CMK (cell line): ENCODE measurements at regions not wholly inside any gene's neighbourhood (a gene's known extent, or its start where the extent isn't known, plus 50 kb on each side); places are given as distances from the start of the nearest gene placed in this dataset.
"Not testable (repeated sequence)": the region's sequence is repeated elsewhere in the genome, so short reads cannot be mapped to it uniquely, and the experiment has no call there.

Experiments used
- DNase-seq: peaks from one replicate; pipeline ENCODE4 v3.0.0-alpha.2; 2010; ENCODE audit warnings: low read depth

DNA sequence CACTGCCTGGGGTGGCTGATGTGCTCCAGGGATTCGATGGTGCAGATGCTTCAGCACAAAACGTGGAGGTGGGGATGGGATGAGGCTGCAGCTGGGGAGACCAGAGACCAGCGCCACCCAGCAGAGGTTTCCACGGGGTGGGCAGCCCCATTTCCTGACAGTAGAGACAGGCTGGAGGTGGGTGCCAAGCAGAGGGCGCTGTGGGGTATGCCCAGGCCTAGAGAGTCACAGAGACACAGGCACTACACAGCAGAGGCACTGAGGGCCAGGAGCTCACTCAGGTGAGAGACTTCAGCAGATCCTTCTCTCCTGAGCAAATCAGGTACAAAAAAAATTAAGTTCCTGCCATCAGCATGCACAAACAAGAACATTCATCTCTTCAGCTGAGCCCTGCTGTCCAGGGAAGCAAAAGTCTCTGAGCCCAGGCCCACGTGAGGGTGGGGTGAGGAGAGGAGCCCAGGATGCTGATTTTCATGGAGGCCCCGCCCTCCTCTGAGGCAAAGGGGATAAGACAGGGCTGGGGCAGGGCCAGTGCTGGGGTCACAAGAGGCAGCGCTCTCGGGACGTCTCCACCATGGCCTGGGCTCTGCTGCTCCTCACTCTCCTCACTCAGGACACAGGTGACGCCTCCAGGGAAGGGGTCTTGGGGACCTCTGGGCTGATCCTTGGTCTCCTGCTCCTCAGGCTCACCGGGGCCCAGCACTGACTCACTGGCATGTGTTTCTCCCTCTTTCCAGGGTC is 53.1 kb downstream of the GGTLC2 start:
- no peak for DNase-seq

DNA sequence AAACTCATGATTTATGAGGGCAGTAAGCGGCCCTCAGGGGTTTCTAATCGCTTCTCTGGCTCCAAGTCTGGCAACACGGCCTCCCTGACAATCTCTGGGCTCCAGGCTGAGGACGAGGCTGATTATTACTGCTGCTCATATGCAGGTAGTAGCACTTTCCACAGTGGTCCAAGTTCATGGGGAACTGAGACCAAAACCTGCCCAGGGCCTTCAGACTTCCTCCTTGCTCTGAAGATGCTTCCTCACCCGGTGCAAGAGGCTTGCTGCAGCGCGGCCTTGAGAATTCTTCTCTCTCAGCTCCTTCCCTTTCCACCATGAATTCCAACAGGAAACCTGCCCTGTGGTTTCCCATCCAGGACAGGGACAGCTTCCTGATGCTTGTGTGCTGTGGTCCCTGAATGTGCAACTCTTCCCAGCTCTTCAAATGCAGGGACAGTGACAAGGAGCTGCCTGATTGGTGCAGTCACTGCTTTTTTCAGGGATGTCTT is 53.9 kb downstream of the GGTLC2 start:
- no peak for DNase-seq

DNA sequence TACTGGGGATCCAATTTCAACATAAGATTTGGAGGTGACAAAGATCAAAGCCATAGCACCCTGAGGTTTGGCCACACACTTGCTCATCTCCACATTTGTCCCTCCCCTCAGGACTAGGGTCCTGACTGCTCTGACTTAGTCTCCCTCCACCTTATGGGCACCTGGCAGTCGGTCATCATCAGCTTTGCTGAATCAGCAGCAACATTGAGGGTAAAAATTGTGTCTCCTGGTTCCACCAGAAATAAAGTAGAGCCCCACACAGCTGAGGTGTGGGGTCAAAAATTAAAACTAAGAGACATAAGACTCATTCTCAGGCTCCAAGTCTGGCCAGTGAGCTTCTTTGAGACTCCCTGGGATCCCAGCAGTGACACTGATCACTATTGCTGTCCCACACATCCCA is 56.2 kb downstream of the GGTLC2 start:
- no peak for DNase-seq

DNA sequence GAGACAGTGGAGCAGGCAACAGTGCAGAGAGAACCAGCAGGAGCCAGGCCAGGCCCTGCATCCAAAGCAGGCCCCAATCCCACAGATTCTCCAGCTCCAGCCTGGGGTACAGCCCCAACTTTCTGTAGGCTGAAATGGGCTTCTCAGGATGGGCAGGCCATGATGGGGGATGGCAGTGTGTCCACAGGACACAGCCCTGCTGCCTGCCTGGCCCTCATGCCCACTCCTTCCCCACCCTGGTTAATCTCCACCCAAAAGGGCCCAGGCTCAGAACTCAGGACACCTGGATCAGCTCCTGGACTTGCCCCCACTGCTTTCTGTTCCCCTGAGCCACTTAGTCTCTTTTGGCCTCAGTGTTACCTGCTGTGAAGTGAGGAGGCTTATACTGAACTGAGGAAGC is 57.1 kb downstream of the GGTLC2 start:
- DNase-seq = not testable (repeated sequence)

DNA sequence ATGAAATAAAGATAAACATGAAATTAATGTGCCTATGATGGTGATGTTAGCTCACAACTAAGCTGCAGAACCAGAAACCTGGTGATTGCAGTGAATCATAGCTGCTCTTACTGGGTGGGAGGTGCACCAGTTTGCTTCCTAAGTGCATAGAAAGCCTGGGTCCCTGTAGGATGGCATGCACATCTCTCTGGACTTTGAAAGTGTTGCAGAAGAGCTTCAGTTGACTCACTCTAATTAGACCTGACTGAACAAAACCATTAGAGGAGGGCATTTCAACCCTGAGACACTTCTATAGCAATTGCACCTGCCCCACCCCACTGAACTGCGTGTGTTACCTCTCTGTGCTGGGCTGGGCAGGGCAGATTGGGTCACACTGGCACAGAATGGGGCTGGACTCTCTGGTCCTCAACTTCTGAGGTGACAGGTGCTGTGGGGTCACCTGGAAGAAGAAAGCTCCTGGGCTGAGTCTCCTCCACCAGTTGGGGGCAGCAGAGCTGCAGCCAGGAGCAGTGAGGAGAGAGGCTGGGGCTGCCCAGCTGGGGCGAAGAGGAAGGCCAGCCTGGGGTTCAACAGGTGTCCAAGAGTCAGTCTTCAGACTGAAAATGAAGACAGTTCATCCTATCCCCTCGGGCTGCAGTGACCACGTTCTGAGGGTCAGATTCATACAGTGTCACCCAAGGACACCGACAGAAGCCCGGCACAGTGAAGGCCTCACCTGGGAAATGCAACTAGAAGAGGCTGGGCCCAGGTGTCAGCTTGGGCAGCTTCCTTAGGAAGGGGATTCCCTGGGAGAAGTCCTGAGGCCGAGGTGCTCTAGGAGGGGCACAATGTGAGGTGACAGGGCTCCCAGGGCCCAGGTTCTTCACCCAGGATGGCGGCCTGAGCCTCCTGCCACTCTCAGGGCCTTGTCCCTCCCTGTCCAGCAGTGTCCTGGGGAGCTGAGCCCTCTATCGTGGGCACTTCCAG is 58.1 kb downstream of the GGTLC2 start:
- no peak for DNase-seq

DNA sequence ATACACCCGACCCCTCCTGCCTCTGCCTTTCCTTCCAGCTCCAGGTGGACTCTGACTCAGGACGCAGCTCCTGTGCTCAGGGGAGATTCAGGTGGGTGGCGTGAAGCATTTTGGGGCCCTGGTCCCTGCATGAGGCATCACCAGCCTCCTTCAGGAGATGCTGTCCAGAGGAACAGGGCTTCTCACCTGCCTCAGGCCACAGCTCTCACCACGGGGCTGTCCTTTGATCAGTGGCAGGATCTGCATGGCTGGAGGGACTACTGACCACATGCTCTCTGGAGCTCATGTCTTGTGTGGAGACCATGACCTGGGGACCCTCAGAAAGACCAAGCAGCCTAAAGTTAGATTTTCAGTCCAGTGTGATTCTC is 58.8 kb downstream of the GGTLC2 start:
- DNase-seq = no peak

DNA sequence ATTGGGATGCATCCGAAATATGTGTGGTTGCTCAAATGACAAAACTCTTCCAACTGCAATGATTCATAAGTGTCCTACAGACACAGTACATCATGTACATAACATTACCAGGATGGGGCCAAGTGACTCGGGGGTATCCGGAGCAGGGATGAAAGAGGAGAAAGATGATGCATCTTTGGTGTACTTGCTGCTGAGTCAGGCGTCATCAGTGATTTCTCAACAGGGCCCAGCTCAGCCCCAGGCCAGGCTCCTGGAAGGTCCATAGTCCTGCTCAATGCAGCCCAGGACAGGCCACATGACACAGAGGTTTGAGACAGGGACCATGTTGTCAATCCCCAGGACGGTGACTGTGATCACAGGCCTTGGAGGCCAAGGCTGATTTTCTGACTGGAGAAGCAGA is 59.3 kb downstream of the GGTLC2 start:
- DNase-seq = no peak

DNA sequence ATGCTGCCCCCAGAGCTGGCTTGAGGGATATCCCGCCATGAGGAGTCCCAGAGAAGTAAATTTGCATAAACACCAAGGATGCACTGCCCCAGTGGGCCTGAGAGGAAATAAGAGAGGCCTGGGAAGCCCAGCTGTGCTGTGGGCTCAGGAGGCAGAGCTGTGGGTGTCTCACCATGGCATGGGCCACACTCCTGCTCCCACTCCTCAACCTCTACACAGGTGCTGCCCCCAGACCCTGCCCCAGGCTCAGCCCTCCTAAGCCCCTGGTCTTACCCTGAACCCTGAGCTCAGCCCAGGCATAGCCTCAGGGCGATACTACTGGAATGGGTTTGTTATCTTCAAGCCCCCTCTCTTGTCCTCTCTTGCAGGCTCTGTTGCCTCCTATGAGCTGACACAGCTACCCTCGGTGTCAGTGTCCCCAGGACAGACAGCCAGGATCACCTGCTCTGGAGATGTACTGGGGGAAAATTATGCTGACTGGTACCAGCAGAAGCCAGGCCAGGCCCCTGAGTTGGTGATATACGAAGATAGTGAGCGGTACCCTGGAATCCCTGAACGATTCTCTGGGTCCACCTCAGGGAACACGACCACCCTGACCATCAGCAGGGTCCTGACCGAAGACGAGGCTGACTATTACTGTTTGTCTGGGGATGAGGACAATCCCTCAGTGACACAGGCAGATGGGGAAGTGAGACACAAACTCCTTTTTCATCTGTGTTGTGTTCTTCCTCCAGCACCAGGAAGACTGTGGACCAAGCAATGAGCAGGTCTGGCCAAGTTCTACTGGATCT is 59.9 kb downstream of the GGTLC2 start:
- no peak for DNase-seq

DNA sequence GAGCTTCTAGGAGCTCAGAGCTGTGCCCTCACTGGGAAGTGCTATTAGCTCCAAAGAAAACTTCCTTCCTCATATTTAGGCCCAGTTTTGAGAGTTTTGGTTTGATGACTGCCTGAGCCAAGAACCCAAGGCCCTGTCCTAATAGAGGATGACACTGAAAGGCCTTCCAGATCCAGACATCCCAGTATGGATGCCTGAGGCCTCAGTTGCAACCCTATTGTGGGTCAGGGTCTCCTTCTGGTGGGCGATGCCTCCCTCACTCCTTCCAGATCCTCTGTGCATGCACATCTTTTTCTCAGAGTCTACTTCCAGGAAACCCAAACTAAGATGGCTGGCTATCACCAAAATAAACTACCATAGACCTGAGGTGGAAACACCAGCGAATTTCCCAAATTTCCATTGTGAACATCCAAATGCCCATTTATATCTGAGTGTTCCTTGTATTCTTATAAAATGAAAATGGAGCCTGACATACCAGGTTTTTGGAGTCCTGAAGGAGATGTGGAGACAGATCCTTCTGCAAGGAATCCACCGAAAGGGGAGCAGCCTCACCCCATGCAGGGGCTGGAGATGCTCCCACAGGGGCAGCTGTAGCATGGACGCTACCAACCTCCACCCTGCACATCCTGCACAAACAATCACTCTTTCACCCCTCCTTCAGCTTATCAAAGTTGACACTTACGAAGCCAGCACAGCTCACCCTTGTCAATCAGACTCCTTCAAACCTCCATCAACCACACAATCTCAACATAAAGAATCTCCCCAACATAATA is 61.1 kb downstream of the GGTLC2 start:
- no peak for DNase-seq

DNA sequence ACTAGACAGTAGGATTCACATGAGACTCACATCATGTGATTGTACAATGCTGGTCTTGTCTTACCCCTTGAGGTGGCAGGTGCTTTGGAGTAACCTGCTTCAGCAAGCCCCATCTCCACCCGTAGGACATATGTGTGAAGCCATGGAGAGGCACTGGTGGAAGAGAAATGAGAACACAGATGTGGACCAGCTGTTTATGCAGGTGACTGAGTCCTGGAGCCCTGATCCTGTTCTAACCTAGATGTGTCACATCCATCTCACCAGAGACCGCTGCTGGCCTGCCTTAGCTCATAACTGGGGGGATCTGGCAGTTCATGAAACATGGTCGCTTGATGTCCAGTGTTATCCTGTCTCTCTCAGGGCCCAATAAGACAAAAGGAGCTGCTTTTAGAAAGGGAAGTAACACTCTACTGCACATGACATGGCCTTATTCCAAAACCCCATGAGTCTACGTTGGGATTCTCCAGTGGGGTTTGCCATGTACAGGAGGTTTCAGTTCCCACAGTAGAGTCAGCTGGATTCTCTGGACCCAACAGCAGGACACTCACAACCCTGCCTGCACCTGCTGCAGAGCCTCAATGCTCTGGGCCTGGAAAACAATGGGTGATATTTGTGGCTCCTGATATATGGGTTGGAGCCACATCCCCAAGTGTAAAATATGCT is 62.0 kb downstream of the GGTLC2 start:
- DNase-seq = no peak

DNA sequence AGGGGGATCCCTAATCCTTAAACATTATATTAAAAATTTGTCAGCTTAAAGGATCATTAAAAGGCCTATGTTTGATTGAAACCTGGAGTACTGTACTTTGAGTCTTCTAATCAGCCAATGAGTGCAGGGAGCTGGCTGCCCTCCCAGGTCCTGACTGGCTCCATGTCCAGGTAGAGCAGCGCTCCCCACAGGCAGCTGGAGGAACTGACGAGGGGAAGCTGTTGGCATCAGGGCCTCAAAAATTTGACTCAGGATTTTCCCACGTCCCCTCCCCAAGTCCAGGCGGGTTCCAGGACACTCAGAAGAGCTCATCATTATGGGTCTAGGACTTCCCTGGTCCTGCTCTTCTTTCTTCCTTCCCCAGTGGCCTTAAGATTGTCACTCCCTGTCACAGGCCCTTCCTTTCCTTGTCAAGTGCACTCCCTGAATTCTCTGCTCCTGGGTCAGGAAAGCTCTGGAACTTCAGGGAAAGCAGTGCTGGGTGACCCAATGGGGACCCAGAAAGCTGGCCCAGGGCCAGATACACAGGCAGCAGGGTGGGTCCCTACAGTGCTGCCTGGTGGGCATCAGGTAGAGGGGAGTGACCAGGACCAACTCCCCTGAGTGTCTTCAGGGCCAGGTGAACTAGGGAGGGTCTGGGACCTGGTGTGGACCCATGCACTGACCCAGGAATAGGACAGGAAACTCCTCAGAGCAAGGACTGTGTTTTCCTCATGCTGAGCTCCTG is 65.5 kb downstream of the GGTLC2 start:
- no peak for DNase-seq

DNA sequence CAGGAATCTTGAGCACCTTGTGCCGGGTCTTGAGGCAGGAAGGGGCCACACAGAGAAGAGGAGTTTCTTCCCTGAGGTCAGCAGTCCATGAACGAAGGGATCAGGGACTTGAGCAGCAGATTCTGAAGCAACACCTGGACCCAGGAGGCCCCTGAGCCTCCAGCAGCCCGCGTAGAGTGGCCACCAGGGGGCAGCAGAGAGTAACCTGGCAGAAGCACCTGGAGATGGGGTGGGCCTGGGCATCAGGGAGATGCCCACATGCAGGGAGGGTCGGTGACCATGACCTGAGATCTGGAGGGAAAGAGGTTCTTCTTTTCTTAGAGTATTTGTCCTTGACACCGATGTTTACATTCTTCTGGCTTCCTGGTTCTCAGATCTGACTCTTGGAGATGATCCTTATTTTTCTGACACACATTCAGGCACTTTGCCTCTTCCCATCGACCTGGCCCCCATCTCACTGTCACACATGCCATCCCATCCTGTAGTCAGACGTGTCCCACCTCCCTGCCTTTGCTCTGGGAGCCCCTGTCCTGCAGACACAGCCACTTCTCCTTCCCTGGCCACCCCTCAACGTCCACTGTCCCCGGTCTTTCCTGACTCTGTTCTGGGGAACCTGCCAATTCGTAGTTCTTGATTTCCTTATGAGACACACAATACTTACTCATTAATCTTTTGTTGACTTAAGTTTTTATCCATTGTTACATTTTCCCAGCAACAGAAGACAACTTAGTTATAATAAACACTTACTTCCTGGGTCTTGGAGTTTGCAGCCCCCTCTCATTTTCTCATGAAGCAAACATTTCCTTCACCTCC is 66.5 kb downstream of the GGTLC2 start:
- DNase-seq = no peak

DNA sequence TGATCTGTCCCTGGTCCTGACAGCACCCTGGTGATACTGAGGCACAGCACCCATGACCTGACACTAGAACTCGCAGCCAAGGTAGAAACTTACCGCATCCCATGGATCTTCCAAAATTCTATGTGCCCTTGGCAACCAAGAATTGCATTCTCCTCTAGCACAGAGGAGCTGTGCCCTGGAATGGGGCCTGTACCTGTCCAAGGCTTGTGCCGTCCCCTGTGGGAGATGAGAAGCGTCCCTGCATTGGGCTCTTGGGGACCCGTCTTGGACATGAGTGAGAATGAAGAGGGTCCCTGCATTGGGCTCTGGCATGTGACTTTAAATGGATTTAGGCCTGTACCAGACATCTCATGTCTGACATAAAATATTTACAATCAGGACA is 67.1 kb downstream of the GGTLC2 start:
- DNase-seq = no peak

DNA sequence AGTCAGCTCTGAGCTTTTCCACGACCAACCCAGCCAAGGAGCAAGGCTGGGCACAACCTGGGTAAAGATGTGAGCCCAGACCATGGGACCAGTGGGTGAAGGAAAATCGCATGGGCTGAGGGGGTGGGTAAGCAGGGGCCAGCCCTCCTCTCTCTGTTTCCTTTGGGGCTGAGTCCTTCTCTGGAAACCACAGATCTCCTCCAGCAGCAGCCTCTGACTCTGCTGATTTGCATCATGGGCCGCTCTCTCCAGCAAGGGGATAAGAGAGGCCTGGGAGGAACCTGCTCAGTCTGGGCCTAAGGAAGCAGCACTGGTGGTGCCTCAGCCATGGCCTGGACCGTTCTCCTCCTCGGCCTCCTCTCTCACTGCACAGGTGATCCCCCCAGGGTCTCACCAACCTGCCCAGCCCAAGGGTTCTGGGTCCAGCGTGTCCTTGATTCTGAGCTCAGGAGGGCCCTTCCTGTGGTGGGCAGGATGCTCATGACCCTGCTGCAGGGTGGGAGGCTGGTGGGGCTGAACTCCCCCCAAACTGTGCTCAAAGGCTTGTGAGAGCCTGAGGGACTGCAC is 67.8 kb downstream of the GGTLC2 start:
- DNase-seq = no peak

DNA sequence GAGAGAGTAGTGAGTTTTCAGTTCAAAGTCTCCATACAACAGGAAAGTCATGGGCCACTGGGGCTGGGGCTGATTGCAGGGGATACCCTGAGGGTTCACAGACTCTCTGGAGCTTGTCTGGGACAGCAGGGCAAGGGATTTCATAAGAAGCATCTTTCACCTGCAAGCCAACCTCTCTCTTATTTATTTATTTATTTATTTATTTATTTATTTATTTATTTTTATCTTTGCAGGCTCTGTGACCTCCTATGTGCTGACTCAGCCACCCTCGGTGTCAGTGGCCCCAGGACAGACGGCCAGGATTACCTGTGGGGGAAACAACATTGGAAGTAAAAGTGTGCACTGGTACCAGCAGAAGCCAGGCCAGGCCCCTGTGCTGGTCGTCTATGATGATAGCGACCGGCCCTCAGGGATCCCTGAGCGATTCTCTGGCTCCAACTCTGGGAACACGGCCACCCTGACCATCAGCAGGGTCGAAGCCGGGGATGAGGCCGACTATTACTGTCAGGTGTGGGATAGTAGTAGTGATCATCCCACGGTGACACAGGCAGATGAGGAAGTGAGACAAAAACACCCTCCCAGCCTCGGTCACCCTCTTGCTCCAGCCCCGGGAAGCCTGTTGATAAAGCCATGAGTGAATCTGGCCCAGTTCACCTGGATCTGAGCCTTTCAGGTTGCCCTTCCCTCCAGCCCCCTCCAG is 68.4 kb downstream of the GGTLC2 start:
- DNase-seq = no peak

DNA sequence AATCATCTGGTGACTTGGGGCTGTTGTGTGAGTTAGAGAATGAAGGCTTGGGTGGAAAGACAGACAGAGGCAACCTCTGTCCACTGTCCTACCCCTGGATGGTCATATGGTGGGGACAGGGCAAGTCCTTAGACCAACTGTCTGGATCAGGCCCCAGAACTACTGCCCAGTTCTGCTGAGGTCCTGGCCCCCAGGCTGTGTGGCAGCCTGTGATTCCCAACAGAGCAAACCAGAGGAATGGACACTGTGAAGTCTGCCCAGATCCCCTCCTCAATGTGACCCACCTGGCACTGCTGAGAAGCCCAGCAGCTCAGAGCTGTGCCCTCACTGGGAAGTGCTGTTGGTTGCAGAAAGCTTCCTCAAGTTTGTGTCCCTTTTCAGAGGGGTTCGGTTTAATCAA is 69.0 kb downstream of the GGTLC2 start:
- no peak for DNase-seq

DNA sequence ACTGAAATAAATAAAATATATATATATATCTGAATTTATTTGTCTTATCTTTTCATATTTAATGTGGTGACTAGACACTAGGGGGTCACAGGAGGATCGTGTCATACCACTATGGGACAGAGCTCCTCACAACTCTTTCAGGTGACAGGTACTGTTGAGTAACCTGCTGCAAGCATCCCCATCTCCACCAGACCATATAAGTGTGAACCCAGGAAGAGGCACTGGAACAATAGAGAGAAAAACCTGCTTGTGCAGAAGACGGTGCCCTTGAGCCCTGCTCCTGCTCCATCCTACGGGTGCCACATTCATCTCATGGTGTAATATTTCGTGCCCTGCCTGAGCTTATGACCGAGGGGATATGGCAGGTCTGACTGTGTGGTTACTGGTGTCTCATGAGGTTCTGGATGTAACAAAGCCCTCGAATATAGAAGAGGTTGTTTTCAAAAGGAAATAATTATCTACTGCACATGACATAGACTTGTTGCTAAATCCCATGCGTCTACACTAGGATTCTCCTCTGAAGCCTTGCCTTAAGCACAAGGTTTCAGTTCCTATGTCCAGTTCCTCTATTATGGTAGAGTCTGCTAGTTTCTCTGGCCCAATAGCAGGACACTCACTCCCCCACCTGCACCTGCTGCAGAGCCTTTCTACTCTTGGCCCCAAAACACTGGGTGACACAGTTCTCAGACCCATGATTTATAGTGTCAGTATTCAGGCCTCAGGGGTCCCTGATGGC is 70.4 kb downstream of the GGTLC2 start:
- no peak for DNase-seq

DNA sequence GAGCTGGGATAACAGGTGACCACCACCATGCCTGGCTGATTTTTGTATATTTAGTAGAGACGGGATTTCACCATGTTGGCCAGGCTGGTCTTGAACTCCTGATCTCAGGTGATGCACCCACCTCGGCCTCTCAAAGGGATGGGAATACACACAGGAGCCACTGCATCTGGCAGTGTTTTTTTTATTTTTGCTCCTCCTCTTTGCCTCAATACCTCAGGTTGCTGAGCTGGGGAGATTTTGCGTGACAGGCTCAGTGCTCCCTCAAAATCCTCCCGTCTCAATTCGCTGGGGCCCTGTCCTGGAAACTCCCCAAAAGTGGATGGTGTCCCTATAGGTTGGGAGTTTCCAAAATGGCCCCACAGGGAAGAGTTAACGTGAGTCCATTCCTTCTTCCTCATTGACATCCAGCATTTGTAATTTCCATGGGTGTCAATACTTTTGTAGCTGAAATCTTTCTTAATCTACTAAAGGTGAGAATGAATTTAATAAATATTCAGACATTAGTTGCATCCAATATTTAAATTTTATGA is 71.8 kb downstream of the GGTLC2 start:
- no peak for DNase-seq
